ENCODE measurements at regions not wholly inside any gene's neighbourhood (a gene's known extent, or its start where the extent isn't known, plus 50 kb on each side); places are given as distances from the start of the nearest gene placed in this dataset.

DNA sequence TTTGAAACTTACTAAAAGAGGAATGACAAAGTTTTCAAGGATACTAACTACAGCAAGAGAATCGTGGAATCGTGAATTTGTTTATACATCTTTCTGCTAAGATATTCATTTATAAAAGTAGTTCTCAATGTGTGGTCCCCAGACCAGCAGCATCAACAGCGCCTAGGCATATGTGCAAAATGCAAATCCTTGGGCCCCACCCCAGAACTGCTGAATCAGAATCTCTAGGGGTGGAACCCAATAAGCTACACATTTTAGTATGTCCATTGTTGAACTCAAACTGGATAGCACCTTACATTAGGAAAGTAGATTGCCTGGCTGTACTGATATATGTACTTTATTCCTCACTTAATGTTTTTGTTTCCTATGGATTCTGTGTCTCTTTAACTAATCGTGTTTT, 346.0 kb downstream of the MFSD1 start:
- Histone ChIP-seq H3K9me3 (ENCODE audit: control insufficient read depth, low read depth, low read length) (no peaks in the 10 kb centered on the region), H3K79me2 (ENCODE audit: control insufficient read depth, insufficient read depth, low read length) (no peaks in the 10 kb centered on the region), H3K9me1 (ENCODE audit: control insufficient read depth, extremely low read depth, insufficient read depth, low read length) (no peaks in the 10 kb centered on the region), H3K27ac (ENCODE audit: control insufficient read depth, insufficient read depth, low read length) (no peak overlapping the region), H3K4me2 (ENCODE audit: control insufficient read depth, extremely low read depth, insufficient read depth, low read depth, low read length) (no peak overlapping the region), H3K4me1 (ENCODE audit: control insufficient read depth, extremely low read depth, insufficient read depth, low read length) (no peaks in the 10 kb centered on the region), H2AFZ (ENCODE audit: control insufficient read depth, low read length) (no peak overlapping the region), H3K27me3 (ENCODE audit: control insufficient read depth, extremely low read depth, insufficient read depth, low read length) (no peaks in the 10 kb centered on the region), H3K36me3 (ENCODE audit: control insufficient read depth in 2 of 2, extremely low read depth in 1 of 2, insufficient read depth in 2 of 2, low read length in 2 of 2) (no peaks in the 10 kb centered on the region), H3K9ac (ENCODE audit: control insufficient read depth, extremely low read depth, insufficient read depth, low read length) (no peak overlapping the region), H4K20me1 (ENCODE audit: control insufficient read depth, extremely low read depth, insufficient read depth, low read length) (no peaks in the 10 kb centered on the region), H3K4me3 (ENCODE audit: control insufficient read depth in 2 of 3, extremely low read depth in 1 of 3, insufficient read depth in 2 of 3, low read depth in 1 of 3, low read length in 3 of 3) (no peak overlapping the region)
- dilution Hi-C loops (cut with MboI; ENCODE audit: extremely low pct_ligation_motif_present, low sequenced_read_pairs), result loop anchor here (25.0 kb wide), 1 partner anchor 89 kb away; no protein-coding TSS in a partner anchor
- TF ChIP-seq, protein P1, sequence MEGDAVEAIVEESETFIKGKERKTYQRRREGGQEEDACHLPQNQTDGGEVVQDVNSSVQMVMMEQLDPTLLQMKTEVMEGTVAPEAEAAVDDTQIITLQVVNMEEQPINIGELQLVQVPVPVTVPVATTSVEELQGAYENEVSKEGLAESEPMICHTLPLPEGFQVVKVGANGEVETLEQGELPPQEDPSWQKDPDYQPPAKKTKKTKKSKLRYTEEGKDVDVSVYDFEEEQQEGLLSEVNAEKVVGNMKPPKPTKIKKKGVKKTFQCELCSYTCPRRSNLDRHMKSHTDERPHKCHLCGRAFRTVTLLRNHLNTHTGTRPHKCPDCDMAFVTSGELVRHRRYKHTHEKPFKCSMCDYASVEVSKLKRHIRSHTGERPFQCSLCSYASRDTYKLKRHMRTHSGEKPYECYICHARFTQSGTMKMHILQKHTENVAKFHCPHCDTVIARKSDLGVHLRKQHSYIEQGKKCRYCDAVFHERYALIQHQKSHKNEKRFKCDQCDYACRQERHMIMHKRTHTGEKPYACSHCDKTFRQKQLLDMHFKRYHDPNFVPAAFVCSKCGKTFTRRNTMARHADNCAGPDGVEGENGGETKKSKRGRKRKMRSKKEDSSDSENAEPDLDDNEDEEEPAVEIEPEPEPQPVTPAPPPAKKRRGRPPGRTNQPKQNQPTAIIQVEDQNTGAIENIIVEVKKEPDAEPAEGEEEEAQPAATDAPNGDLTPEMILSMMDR (optimal IDR thresholded peaks at IDR 0.05 in 1 of 3, IDR thresholded peaks at IDR 0.05 in 1 of 3, conservative IDR thresholded peaks at IDR 0.05 in 1 of 3; ENCODE audit: extremely low read depth in 1 of 3, insufficient read depth in 2 of 3, low read length in 3 of 3), result no peak
- TF ChIP-seq EZH2 (IDR thresholded peaks at IDR 0.05; ENCODE audit: low read length), result no peak
- FAIRE-seq (no peak), DNase-seq (ENCODE audit: low read depth, low spot score) (no peak)

- Histone ChIP-seq H2AFZ (ENCODE audit: control insufficient read depth, low read length) (no peak overlapping the region), H3K79me2 (ENCODE audit: control insufficient read depth, insufficient read depth, low read length) (no peaks in the 10 kb centered on the region), H3K27me3 (ENCODE audit: control insufficient read depth, extremely low read depth, insufficient read depth, low read length) (no peaks in the 10 kb centered on the region), H3K27ac (ENCODE audit: control insufficient read depth, insufficient read depth, low read length) (no peak overlapping the region), H3K9me3 (ENCODE audit: control insufficient read depth, low read depth, low read length) (no peaks in the 10 kb centered on the region), H3K4me3 (ENCODE audit: control insufficient read depth in 2 of 3, extremely low read depth in 1 of 3, insufficient read depth in 2 of 3, low read depth in 1 of 3, low read length in 3 of 3) (no peak overlapping the region), H3K36me3 (ENCODE audit: control insufficient read depth in 2 of 2, extremely low read depth in 1 of 2, insufficient read depth in 2 of 2, low read length in 2 of 2) (no peaks in the 10 kb centered on the region), H4K20me1 (ENCODE audit: control insufficient read depth, extremely low read depth, insufficient read depth, low read length) (no peaks in the 10 kb centered on the region), H3K4me1 (ENCODE audit: control insufficient read depth, extremely low read depth, insufficient read depth, low read length) (no peaks in the 10 kb centered on the region), H3K9ac (ENCODE audit: control insufficient read depth, extremely low read depth, insufficient read depth, low read length) (no peak overlapping the region), H3K4me2 (ENCODE audit: control insufficient read depth, extremely low read depth, insufficient read depth, low read depth, low read length) (no peak overlapping the region), H3K9me1 (ENCODE audit: control insufficient read depth, extremely low read depth, insufficient read depth, low read length) (no peaks in the 10 kb centered on the region)
- DNase-seq (ENCODE audit: low read depth, low spot score) (no peak), FAIRE-seq (no peak)
- no peak for TF ChIP-seq EZH2 (IDR thresholded peaks at IDR 0.05; ENCODE audit: low read length)
- dilution Hi-C loops (cut with MboI; ENCODE audit: extremely low pct_ligation_motif_present, low sequenced_read_pairs), result loop anchor here (25.0 kb wide), 1 partner anchor 89 kb away; no protein-coding TSS in a partner anchor
Observed at GRCh38 chr3:159148466-159148865, 346.6 kb downstream of the MFSD1 start.

DNA sequence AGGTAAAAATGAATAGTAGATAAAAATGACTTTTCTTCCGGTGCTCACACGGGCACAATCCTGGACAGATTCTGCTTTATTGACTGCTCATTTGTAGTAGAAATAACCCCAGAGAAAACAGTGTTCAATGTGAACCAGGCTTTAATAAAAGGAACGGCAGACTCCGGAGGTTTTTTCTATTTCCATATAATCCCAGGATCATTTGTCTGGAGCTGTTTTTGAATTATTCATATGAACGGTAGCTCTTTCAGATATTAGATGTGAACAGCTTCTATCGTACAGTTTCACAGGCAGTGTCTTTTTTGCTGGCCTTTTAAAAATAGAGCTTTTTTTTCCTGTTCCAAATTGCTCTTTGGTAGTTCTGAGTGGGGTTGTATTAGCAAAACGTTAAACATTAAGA, 347.3 kb downstream of the MFSD1 start:
- Histone ChIP-seq H3K79me2 (ENCODE audit: control insufficient read depth, insufficient read depth, low read length) (no peaks in the 10 kb centered on the region), H3K4me3 (ENCODE audit: control insufficient read depth in 2 of 3, extremely low read depth in 1 of 3, insufficient read depth in 2 of 3, low read depth in 1 of 3, low read length in 3 of 3) (no peak overlapping the region), H3K27me3 (ENCODE audit: control insufficient read depth, extremely low read depth, insufficient read depth, low read length) (no peaks in the 10 kb centered on the region), H3K27ac (ENCODE audit: control insufficient read depth, insufficient read depth, low read length) (no peak overlapping the region), H3K4me2 (ENCODE audit: control insufficient read depth, extremely low read depth, insufficient read depth, low read depth, low read length) (no peak overlapping the region), H3K4me1 (ENCODE audit: control insufficient read depth, extremely low read depth, insufficient read depth, low read length) (no peaks in the 10 kb centered on the region), H2AFZ (ENCODE audit: control insufficient read depth, low read length) (no peak overlapping the region), H3K36me3 (ENCODE audit: control insufficient read depth in 2 of 2, extremely low read depth in 1 of 2, insufficient read depth in 2 of 2, low read length in 2 of 2) (no peaks in the 10 kb centered on the region), H3K9me3 (ENCODE audit: control insufficient read depth, low read depth, low read length) (no peaks in the 10 kb centered on the region), H3K9me1 (ENCODE audit: control insufficient read depth, extremely low read depth, insufficient read depth, low read length) (no peaks in the 10 kb centered on the region), H3K9ac (ENCODE audit: control insufficient read depth, extremely low read depth, insufficient read depth, low read length) (no peak overlapping the region), H4K20me1 (ENCODE audit: control insufficient read depth, extremely low read depth, insufficient read depth, low read length) (no peaks in the 10 kb centered on the region)
- no peak for DNase-seq (ENCODE audit: low read depth, low spot score)
- FAIRE-seq, result no peak
- dilution Hi-C loops (cut with MboI; ENCODE audit: extremely low pct_ligation_motif_present, low sequenced_read_pairs), result loop anchor here (25.0 kb wide), 1 partner anchor 88 kb away; no protein-coding TSS in a partner anchor
- TF ChIP-seq EZH2 (IDR thresholded peaks at IDR 0.05; ENCODE audit: low read length), result no peak
- TF ChIP-seq, protein P1 (optimal IDR thresholded peaks at IDR 0.05 in 1 of 3, IDR thresholded peaks at IDR 0.05 in 1 of 3, conservative IDR thresholded peaks at IDR 0.05 in 1 of 3; ENCODE audit: extremely low read depth in 1 of 3, insufficient read depth in 2 of 3, low read length in 3 of 3), result no peak
